Cerebellar cortex (tissue), 1 donor: ENCODE measurements at regions not wholly inside any gene's neighbourhood (a gene's known extent, or its start where the extent isn't known, plus 50 kb on each side); places are given as distances from the start of the nearest gene placed in this dataset.
"Not testable (repeated sequence)": the region's sequence is repeated elsewhere in the genome, so short reads cannot be mapped to it uniquely, and the experiment has no call there.

Experiments
- DNase-seq: peaks from one replicate; pipeline ENCODE4 v3.0.0-alpha.2; 2015; ENCODE audit warnings: low spot score

DNA sequence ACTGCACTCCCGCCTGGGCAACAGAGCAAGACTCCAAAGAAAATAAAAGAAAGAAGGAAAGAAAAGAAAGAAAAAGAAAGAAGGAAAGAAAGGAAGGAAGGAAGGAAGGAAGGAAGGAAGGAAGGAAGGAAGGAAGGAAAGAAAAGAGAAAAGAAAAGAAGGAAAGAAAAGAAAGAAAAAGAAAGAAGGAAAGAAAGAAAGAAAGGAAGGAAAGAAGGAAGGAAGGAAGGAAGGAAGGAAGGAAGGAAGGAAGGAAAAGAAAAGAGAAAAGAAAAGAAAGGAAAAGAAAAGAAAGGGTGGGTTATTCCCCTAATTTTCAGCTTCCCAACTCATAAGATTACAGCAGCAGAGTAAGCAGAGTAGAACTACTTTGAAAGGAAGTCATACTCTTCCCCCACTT, 64.4 kb downstream of the TMEM200C start:
- DNase-seq = not testable (repeated sequence)

DNA sequence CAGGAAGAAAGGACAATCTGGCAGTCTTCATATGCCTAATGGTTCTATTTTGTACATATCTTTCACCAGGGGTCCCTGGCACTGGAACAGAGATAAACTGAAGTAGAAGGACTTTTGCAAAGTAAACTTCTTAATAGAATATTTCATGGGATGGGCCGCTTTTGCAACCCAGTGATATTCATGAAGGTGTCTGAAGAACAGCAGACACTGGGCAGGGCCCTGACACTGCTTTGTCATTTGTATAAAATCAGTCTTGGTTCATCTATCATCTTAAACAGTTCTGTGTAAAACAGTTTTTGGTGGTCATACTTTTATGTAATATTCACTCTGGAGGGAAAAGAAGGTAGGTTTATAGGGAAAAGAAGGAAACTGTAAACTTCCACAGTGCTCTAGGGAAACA, 66.4 kb downstream of the TMEM200C start:
- DNase-seq = no peak

DNA sequence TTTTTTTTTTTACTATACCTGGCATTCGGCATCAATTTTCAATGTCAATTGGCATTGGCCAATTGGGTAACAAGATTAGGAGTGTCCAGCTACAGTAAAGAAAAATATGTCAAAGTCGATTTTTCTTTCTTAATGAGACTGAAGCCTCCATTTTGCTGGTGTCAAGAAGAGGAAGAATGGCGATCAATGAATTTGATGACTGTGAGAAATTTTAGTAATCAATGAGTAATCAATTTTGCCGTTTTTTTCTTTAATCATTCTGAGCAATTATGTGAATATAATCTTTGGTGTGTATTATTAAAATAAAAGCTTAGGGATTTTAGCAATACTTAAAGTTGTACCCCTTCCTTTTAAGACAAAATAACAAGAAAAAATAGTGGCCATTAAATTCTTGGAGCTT, 69.7 kb downstream of the TMEM200C start:
- DNase-seq = no peak

DNA sequence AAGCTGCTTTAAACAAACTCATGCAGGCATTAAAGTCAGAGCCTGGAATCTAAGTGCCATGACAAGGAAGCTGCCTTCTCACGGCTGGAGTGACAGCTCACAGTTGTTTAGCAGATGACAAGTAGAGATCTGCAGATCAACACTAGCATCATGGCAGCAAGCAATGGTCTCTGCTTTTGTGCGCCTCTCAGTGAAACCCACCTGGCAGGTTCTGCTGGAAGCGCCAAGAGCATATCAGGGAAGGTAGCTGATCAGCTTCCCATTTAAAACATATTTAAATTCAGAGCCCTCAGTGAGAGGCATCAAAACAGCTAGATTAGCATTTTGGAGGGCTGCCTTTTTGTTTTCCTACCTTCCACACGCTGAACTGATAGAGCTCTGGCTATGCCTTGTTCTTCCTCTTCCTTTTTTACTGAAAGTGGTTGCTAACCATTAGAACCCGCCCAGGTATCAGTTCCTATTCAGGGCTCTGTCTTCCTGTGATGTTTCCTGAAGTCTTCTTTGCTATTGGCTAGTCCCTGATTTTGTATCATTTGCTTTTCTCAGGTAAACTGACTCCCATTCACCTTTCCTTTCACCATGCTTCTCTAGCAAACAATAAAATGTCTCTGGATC, 70.8 kb downstream of the TMEM200C start:
- no peak for DNase-seq

DNA sequence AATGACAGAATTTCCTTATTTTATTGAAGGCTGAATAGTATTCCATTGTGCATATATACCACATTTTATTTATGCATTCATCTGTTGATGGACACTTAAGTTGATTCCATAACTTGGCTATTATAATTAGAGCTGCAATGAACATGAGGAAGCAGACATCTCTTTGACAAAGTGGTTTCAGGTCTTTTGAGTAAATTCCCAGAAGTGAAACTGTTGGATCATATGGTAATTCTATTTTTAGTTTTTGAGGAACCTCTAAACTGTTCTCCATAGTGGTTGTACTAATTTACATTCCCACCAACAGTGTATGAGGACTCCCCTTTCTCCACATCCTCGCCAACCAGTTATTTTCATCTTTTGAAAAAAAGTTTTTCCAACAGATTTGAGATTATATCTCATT, 77.5 kb downstream of the TMEM200C start:
- DNase-seq = no peak

DNA sequence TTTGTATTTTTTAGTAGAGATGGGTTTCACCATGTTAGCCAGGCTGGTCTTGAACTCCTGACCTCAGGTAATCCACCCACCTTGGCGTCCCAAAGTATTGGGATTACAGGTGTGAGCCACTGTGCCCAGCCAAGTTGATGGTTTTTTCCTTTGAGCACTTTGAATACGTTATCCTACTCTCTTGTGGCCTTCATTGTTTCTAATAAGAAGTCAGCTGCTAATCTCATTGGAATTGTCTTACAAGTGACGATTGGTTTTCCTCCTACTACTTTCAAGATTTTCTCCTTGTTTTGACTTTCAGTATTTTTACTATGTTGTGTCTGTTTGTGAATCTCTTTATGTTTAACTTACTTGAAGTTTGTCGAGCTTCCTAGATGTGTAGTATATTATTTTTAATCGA, 88.5 kb downstream of the TMEM200C start:
- DNase-seq = no peak

DNA sequence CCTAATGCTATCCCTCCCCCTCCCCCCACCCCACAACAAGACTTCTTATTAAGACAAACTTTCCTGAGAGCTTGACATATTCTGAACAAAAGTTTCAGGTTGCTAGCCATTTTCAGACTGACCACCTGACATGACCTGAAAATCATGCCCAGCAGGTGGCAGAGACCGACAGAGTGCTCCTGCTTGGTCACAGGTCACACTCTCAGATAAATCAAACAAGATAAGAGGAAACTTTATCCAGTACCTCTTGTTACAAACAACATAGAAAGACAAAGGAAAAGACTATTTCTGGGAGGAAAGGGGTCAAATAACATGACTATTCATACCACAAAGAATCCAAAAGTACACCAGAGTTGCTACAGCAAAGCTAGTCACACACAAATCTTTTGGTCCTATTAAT, 107.4 kb downstream of the TMEM200C start:
- DNase-seq = no peak

DNA sequence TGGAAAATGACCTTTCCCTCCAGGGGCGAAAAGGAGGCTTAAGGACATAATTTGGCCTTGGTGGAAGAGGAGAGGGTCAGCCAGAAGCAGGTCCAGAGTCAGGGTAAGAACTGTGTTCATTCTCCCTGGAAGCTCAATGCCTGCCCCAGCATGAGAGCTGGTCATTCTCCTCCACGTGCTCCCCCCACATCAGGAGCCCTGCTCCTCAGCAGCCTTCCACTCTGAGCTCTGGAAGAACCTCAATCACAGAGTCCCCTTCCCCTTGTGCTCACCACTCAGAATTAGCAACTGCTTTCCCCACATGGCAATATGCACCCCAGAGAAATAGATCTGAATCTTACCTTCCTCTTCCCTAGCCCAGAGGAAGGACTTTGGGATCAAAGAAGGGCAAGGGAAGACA, 115.4 kb downstream of the TMEM200C start:
- DNase-seq = no peak

DNA sequence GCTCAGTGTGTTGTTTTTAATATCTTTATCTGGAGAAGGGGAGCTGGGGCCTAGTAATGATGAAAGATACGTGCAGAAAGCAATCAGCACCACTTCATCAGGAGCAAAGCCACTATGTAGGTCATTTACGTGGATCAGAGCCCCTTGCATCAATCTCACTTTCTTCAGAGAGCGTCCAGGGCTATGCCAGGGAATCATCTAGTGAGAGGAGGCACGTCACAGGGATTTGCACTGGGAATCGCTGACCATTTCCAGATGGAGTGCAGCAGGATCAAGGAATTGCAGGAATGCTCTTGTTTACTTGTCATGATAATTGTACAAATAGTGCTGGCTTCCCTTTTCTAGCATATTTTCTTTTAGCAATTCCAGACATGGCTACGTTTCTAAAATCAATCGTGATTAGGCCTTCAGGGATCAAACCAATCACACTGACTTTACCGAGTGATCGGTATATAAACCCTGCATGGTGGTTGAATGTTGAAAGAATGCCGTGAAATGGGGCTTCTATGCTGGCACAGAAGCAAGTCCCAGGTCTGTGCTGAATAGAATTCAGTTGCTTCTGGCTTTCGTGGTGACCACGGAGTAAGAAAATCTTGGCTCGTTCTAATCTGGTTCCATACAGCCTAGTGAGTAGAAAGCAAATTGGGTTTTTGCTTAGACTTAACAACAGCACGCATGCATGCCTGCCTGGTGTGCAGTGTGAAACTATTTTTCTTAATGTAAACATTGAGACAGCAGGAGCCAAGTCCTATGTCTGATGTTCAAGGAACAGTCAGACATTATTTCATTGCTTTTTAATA, 122.8 kb downstream of the TMEM200C start:
- DNase-seq = no peak

DNA sequence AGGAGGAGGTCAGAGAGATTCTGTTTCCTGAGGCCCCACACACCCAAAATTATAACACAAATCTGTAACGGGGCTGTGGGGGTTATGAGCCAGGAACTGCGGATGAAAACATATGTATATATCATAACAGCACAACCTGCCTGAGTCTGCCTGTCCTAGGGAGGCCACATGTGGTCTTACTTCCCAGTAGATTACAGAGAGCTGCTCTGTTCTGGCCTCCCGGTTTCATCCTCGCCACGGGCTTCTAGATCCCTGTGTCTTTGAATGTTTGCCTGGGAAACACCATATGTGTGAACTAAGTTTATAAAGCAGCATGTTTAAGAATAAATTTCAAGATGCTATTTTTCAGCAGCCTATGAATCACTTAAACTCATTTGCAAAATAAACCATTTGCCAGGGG, 124.0 kb downstream of the TMEM200C start:
- no peak for DNase-seq

DNA sequence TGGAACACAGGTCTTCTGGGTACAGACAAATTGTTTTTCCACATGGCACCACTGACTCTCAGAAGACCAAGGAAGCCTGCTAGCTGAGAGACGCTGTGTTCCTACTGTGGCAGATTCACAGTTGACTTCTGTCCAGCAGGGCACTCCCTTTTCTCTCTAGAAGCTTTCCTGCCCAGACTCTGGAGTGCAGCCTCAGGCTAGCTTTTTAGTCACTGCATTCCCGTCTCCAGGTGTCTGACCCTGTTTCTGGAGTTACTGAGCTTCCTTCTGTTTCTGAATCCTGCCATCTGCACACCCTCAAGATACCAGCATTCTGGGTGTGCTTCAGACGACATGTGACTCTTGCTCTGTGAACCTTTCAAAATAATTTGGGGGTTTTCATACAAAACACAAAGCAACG, 125.1 kb downstream of the TMEM200C start:
- DNase-seq = peak; percentile 4

DNA sequence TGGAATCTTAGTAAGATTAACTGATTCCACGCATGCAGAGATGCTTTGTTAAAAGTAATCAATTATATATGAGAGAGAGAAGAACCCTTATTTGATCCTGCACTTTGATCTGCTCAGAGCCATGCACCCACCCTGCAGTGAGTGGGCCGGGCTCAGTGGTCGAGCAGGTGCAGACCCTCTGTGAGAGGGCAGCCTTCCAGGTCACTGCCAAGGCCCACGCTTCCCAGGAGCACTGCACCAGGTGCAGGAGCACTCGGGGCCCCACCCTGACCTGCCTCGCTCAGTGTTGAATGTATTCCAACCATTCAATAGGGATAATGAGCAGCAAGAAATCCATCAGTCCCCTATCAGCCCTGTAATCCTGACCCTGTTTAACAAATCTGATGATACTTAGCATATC, 126.9 kb downstream of the TMEM200C start:
- no peak for DNase-seq

DNA sequence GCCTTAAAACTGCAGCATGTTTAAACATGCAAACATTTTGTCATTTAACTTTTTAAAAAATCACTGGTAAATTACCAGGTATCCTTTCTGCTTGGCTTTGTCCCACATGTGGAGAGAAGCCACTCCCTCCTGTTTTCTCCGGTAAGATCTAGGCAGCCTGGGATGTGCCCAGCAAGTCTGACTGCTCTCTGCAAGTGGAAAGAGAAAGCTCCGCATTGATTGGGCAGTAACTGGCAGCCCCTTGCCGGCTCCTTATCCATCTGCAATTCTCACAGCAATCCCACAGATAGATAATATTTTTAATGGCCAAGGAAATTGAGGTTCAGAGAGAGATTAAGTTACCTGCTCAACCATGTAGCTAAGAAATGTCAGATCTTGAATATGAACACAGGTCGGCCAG, 136.1 kb downstream of the TMEM200C start:
- no peak for DNase-seq

DNA sequence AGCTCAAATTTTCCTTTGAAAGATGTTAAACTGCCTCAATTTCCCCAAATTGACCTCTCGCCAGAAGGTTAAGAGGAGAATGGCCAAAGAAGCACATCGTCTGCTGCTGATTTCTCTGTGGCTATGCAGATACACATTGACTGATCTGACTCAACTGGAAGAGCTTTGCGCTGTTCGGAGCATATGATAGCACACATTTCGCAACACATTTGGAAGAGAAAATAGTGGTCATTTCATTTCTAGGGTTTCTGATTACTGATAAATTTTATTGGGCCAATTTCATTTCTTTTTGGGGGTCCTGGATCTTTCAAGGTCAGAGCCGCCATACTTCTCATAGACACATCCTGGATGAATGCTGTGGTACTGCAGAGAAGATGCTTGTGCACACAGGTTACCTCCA, 138.5 kb downstream of the TMEM200C start:
- no peak for DNase-seq

DNA sequence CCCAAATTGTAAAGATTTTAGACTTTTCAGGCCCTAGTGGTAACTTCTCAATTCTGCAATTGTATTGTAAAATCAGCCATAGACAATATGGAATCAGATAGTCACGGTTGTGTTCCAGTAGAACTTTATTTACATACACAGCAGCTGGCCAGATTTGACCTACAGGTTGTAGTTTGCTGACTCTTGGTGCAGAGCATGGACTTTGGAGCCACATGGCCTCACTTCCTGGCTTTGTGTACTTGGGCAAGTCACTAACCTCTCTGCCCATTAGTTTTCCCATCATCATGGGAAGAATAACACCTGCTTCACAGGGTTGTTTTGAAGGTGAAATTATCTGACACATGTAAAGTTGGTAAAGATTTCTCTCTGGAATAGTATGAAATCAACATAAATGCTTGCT, 147.6 kb downstream of the TMEM200C start:
- no peak for DNase-seq

DNA sequence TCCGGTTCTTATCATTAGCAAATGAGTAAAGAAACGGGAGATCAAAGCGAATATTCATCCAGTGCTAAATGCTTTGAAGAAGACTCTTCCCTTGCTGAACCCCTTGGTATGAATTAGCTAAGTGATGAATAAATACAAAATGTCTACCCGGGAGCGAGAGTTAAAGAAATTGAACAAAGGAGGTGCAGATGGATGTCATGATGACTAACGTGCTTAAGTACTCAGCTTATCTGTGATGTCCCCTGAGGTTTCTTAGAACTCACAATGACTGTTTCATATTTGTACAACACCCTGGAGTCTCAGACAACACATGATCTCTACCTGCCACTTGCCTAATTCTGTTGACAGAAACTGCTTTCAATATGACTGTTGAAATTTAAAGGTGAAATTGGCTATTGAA, 148.5 kb downstream of the TMEM200C start:
- DNase-seq = no peak

DNA sequence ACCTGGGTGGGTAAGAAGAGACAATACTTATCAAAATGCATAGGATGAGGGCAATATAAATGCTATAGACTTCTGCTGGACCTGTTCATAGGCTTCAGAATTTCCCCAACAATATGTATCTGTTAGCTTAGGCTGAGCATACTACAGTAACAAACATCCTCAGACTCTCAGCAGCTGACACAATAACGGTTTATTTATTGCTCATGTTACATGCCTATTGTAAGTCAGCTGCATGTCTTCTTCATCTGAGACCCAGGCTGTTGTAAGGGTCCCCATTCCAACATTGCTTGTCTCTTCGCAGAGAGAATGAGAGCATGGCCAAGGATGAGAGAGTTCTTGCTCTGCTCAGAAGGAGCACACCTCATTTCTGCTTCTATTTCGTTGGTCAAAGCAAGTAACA, 150.7 kb downstream of the TMEM200C start:
- DNase-seq = no peak

DNA sequence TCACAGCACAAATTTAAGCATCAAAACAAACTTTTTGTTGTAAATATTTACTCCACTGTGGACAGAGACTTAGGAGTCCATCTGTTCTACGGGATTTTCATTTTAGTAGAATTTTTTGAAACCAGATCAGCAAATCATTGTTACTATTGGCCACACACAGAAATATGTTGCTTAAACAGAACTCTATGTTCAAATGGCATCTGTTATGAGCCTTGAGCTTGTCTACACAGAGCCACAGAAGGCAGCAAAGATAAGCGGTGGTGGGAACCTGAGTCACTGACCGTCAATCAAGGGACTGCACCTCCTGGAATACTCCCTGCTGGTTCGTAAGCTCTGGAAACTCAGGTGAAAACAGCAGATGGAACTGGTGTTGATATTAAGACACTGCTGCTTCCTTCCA, 156.8 kb downstream of the TMEM200C start:
- peak; percentile 77 for DNase-seq

DNA sequence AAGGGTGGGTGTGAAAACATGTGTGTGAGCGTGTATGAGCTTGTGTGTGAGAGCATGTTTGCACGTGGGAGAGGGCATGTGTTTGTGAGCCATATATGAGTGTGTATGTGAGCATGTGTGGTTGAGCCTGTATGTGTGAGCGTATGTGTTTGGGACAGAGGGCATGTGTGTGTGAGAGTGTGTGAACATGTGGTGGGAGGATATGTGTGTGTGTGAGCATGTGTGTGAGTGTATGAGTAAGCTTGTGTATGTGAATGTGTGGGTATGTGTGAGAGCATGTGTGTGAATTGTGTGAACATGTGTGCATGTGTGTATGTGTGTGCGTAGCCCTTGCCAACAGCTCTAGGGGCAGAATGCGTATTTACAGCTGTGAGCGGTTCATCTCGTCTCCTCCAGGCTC, 163.0 kb downstream of the TMEM200C start:
- DNase-seq = no peak

DNA sequence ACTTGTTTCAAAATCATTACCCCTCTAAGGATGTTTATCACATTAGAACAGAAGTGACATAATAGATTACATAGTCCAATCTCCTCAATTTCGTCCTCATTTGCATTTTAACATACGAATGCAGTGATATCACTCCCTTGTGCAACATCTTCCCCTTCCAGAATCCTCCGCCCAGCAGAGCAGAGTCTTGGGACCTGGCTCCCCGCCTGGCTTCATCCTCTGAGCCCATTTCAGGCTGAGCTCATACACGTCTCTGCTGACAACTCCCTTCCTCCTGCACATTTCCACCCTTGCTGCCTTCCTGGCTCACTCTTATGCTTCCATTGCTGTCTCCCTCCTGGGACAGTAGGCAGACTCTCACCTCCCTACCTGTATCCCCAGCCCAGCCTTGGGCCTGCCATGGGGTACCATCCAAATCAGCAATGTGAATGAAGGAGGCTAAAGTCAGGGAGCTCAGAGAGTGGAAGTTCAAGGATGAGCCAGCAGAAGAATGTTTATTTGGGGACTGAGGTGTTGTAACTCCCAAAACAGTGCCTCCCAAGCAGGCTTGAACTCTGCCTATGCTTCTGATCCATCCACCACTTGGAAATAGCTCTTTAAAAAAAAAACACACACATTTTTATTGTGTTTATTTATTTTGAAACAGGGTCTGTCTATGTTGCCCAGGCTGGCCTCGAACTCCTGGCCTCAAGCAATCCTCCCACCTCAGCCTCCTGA, 165.2 kb downstream of the TMEM200C start:
- DNase-seq = no peak

DNA sequence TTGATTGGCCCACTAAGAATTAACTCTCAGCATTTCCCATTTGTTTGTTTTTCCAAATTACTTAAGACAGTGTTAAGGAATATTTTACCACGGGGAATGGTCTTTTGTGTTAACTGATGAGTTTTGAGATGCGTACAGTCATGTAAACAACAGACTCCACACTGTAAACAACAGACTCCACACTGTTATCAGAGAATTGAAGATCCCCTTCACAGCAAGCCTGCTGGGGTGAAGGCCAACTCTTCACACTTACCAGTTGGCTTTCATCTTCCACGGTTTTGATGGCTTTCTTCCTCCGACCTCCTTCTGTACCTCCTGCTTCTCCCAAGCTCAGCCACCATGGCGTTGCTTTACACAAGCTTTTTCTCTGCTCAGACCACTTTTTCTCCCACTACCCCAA, 166.8 kb downstream of the TMEM200C start:
- DNase-seq = no peak

DNA sequence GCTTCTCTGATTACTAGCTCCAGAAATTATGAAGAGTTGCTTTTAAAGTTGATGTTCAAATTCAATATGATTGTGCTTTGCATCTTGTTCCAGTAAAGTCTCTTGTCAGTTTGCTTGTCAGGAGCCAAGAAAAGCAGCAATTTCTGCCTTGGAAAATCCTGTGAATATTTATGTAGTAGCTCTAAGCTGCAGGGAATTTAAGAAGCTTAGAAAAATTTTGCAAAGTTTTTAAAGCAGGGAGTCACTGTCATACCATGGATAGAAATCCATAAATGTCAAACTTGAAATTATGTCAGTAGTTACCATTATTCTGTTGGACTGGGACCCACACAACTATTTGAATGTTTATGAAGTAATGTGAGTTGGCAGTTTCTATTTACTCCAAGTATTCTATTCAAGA, 169.3 kb downstream of the TMEM200C start:
- DNase-seq = no peak

DNA sequence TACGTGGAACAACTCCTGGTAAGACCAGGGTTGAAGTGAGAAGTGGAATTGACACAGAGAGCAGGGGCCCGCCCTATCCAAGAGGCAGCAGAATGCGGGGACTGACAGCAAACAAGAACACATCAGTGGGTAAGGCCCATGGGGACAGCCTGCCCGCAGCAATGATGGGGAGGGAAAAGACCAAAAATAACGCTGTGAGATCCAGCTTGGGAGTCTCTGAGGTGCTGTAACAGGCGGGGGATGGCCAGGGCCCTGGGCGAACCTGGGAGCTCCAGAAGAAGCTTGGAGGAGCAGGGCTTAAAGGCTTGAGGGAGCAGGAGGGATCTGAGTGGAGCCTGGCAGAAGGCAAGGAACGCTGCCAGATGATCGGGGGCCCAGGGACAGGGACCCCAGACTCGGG, 173.4 kb downstream of the TMEM200C start:
- DNase-seq = no peak
